A172 (cell line): ENCODE measurements at regions not wholly inside any gene's neighbourhood (a gene's known extent, or its start where the extent isn't known, plus 50 kb on each side); places are given as distances from the start of the nearest gene placed in this dataset.
"Not testable (repeated sequence)": the region's sequence is repeated elsewhere in the genome, so short reads cannot be mapped to it uniquely, and the experiment has no call there.

ENCODE experiments used
- DNase-seq: peaks from one replicate; pipeline ENCODE4 v3.0.0-alpha.2; 2015; ENCODE audit warnings: low spot score

DNA sequence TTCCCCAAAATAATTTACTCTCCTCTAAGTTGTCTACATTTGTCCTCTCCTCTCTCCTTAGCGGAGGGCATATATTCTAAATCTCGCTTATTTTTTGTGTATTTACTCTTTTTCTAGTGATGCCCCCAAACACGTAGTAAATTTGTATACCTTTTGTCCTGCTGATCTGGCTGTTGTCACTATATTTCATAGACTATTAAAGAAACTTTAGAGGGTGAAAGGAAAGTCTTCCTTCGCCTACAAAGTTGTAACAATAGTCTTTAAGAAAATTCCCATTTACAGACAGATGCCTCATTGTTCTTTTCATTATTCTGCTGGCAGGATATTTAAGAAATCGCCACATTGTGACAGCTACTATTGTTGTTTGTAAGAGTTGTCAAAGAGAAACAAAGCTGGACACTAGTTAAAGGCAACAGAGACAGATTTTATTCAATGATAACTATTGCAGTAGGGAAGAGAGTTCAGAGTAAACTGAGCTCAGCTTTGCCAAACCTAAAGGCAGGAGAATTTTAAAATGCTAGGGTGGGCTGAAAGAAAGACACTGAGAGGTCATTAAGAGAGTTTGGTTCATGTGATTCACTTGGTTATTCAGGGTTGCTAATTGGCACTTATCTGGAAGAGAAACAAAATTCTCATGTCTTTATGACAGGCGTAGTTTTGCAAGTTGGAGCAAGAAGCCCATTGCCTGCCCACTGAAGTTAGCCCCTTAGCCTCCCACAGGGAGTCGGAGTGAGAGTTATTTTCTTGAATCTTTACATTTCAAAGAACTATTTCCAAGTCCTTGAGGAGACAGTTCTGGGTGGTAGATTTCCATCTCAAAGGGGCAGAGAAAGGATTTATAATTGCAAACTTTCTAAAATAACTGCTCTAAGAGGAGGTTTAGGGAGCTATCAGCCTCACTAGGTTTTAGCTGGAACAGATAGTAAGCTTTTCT, 1272.5 kb upstream of the SEL1L start:
- no peak for DNase-seq

DNA sequence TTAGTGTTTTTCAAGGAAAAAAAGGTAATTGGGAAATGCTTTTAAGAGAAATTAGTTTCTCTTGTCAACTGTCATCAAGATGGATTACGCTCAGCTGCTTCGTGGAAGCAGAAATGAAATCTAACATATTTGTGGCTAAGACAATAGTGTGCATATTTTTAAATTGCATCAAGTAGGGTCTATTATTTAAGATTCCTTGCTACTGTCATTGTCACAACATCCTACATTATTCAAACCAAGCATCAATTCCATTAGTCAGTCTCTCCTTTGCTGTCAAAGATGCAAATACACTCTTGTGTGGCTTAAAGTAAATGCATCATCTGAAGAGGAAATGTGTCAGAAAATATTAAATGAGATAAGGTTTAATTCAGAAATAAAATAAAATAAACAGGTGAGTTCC, 1277.6 kb upstream of the SEL1L start:
- DNase-seq = no peak

DNA sequence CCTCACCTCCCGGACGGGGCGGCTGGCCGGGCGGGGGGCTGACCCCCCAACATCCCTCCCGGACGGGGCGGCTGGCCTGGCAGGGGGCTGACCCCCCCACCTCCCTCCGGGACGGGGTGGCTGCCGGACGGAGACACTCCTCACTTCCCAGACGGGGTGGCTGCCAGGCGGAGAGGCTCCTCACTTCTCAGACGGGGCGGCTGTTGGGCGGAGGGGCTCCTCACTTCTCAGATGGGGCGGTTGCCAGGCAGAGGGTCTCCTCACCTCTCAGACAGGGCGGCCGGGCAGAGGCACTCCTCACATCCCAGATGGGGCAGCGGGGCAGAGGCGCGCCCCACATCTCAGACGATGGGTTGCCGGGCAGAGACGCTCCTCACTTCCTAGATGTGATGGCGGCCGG, 1280.7 kb upstream of the SEL1L start:
- DNase-seq = not testable (repeated sequence)

DNA sequence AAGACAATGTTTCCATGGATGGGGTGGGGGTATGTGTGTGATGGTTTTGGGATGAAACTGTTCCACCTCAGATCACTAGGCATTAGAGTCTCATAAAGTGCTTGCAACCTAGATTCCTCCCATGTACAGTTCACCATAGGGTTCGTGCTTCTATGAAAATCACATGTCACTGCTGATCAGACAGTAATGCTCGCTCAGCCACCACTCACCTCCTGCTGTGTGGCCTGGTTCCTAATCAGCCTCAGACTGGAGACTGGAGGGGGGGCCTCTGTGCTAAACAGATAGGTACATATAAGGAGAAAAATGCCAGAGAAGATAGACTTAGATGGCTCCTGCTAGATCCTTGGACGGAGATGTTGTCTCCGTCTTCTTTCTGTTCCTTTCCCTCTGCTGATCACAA, 1296.9 kb upstream of the SEL1L start:
- DNase-seq = no peak

DNA sequence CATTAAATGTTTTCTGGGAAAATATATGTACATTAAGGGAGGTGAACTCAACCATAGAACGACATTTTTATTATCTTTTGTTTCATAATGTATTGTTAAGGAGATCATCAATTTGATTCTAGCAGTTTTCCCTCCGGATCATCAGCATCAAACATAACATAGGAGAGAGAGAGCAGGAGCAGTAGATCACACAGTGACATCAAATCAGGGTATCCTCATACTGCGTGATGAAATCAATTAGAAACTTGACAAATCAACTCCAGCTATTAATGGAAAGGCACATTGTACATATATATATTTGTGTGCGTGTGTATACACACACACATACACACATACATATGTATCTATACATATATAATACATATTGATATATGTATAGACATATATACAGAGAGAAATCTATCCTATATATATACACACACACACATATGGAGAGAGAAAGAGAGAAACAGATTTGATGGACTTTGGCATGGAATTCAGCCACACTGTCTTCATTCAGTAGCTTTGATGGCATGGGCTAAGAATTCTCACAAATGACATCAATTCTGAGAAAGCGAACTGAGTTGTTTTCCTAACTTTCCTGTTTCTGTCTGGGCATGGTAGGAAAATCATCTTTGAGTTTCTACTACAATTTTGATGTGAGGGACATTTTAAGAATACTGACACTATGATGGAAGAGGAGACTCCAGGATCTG, 1302.8 kb upstream of the SEL1L start:
- DNase-seq = no peak

DNA sequence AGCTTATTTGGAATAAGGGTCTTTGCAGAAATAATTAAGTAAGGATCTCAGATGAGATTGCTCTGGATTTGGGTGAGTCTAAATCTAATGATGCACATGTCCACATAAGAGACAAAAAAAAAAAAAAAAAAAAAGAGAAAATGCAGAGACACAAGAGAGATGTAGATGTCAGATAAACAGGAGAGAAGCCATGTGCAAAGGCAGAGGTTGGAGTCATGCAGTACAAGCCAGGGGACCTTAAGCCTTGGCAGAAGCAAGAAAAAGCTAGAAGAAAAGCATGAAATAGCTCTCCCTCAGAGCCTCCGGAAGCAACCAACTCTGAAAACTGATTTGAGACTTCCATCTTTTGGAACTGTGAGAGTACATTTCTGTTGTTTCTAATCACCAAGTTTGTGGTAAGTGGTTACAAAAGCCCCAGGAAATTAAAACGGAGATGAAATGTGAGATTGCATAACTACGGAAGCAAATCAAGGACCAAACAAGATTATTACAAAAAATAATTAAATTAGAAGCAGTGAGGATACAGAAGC, 1304.0 kb upstream of the SEL1L start:
- no peak for DNase-seq

DNA sequence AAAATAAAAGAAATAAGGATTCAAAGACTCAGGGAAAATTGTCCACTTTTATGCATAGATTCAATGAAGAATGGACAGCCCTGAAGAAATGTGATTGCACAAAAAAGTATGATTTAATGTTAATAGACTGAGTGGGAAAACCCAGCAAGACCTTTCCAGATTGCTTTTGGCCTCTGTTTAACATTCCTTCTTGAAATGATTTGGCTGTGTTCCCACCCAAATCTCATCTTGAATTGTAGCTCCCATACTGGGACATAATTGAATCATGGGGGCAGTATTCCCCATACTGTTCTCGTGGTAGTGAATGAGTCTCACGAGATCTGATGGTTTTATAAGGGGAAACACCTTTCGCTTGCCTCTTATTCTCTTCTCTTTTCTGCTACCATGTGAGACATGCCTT, 1316.9 kb upstream of the SEL1L start:
- no peak for DNase-seq

DNA sequence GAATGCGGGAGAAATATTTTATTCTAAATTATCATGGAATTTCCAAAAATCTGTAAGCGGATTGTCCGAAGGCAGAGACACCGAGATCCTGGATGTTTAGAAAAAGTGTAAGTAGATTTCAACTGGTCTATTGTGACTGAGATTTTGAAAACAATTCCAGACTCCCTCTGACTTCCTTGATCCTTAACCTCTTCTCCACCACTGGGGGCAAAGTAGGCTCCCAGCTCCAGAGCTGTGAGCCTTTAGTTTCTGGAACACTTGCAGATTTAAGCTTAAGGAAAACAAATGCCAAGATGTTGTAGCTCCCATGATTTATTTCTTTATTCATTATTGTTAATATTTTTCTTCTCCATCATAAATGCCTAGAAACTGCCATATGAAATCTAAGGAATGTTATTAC, 1320.5 kb upstream of the SEL1L start:
- no peak for DNase-seq

DNA sequence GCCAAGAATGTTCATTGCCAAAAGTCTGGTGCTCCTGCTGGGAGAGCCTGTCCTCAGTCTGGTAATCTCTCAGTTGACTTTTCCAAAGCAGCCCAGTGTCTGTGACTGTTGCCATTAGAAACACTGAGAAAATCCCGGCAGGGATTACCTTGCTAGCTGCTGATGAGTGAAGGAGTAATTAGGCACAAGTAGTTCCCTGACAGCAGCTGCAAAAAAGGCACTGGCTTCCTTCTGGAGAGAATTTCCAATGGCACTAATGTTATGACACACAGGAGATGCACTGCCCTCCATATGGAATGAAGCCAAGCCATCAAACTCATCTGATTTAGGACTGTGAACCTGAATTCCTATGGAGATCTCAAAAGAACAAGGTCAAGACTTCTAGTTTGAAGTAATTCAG, 1321.2 kb upstream of the SEL1L start:
- DNase-seq = peak; percentile 8

DNA sequence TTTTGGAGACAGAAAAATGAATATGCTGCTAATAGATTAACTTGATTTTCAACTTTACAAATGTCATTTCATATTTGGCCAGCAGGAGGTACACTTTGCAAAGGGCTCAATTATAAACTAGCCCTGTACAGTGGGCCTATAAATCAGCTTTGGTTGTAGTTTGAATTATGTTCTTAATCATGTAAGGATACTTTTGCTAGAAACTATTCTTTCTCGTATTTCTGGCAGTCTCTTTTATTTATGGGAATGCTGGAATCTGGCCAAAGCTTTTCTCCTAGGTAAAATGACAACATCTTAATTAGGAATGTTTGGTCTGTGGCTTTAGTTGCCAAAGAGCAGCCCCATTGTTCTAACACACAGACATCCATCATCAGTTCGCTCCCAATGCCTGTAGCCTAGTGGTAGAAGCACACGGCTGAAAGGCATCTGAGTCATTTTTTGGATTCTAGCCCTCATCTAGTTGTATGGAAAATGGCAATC, 1322.3 kb upstream of the SEL1L start:
- DNase-seq = peak; percentile 95

DNA sequence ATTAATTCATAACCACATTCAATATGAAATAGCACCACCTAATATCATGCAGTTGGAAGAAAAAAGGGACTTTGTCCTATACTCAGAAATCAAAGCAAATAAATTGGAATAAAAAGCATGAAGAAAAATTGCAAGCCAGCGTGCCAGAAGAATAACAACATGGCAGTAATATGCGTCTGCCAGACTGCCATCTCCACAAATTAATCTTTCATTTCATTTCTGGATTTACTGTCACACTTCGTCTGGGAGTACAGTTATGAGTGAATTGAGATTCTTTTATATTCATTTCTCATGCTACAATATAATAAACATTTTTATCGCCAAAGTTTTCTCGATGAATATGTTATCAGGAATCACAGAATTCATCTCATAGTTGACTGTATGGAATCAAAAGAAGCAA, 1327.7 kb upstream of the SEL1L start:
- no peak for DNase-seq

DNA sequence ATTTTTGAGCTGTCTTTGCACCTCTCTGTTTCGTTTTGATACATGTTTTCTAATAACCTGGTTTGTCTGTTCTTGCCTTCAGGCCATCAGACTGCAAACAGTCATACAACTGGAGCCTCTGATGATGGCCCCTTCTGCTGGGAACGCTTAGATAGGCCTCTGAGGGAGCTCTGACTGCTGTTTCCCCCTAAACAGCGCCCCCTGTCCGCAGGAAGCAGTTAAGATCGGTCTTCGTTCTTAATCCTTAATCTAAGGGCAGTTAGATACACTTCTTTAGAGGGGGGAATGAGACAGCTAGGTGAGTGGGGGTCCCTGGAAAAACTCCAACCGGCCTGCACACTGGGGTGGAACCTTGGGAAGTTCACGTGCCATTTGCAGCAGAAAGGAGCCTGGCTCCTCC, 1338.8 kb upstream of the SEL1L start:
- no peak for DNase-seq

DNA sequence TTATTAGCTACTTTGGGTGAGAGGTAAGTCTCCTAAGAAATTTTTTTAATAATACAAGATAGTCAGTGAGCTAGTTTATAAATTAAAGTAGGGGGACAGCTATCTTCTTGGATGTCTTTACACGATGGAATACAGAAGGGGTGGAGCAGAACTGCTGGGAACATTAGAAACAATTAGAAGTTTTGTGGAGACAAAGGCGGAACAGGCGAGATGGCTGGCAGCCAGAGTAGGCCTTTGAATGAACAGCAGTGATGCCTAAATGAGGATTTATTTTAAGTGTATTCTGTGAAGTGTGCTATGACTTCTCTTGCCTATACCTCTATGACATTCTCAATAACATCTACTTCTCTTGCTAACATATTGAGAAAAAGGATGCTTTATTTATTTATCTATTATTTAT, 1345.3 kb upstream of the SEL1L start:
- no peak for DNase-seq

DNA sequence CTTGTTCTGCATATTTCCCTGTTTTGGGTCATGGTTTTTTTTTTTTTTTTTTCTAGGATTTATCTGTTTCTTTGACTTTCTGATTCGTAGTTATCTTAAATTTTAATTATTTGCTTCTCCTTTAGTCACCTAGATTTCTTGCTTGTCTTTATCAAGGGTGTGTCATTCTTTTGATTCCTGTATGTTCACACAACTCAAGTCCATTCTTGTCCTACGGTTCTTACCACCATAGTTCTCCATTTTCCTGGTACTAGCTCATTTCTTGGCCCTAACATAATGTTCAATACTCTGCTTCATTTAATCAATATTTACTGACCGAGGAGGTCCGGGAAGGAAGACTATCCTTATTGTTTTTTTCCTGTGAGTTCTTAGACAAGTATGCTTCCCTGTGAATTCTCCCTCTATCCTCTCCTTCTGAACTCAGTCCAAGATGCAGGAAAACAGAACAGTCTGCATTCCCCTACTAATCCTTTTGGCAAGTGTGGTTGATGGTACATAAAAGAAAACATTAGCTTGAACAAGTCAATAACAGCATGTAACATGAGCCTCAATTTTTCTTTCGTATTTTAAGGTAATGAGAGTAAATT, 1346.4 kb upstream of the SEL1L start:
- no peak for DNase-seq

DNA sequence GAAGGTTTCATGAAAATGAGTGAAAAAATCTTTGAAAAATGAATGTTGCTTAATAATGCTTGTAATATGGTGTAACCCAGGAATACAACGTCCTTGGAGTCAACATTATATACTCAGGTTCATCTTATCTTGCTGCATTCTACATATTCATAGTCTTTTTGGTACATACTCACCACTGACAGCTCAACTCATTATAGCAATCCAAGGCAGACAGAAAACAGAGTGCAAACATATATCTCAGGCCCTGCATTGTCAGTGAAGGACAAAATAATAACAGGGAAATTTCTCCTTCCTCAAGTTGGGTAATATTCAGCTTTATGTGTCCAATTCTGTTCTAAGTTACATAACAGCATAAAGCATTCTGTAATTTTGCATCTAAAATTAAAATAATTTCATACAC, 1353.0 kb upstream of the SEL1L start:
- DNase-seq = no peak

DNA sequence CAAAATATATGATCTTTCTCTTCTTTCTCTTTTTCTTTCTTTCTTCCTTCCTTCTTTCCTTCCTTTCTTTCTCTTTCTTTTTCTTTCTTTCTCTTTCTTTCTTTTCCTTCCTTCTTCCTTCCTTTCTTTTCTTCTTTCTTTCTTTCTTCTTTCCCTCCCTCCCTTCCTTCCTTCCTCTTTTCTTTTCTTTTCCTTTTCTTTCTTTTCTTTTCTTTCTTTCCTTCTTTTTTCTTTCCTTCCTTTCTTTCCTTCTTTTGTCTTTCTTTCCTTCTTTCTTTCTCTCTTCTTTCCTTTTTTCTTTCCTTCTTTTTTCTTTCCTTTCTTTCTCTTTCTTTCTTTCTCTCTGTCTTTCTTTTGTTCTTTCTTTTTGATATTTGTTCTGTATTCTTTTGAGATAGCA, 1356.0 kb upstream of the SEL1L start:
- DNase-seq = no peak

DNA sequence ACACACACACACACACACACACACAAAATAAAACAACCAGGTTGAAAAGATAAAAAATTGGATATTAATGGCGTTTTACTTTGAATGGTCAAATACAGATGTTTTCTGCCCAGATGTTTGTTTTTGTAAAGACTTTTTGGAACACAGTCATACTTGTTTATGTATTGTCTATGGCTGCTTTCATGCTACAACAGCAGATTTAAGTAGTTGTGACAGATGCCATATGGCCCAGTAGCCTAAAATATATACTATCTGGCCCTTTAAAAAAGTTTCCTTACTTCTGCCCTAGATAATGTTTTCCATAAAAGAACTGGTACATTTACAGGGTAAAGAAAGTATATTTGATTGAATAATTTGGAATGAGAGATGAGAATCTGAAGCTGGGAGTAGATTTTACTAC, 1362.8 kb upstream of the SEL1L start:
- DNase-seq = no peak

DNA sequence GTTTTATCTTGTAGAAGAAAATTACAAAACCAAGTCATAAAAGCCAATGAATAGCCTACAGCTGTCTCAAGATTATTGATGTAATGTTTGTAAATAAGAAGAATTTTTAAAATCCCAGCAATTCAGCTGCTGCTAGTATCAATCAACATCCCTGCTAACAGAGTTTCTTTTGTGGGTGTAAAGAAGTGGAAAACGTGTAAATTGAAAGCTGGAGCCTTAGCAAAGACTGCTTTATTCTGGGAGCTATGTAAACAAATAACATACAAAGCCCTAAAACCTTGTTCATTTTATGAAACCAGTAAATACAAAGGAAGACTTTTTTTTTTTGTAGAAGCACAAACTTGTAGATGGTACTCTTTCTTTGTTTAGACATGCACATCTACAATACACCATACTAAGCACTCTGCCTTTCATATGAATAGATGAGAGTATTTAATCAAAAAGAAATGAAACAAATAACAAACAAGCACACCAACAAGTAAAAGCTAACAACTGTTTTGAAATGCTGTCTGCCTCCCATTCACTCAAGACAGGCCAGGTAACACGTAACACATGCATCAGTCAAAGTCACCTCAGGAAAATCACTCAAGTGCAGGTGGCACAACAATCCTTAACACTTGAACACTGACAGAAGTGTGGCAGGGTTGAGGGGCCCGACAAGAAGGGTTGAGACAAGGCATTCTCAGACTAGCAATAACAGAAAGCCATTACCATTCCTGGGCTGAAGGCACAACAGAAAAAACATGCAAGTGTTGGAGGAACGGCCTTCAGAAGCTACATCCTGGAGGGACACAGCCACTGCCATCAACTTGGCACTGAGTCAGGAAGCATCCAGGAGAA, 1364.0 kb upstream of the SEL1L start:
- DNase-seq = no peak

DNA sequence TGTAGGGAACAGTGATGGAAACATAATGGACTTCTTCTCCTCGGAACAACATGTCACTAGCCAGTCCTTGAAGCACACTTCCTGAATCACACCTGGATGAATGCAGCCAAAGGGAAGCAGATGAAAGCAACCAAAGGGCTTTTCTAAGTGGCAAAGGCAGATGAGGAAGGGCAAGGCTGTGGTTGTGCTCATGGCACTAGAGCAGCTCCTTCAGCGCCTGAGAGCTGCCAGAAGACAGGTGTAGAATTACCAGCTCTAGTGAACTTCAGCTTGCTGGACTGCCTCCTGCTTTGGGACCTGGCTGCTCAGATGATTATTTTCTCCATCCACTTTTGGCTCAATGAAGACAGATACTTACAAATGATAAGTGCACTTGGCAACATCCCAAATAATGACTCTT, 1372.1 kb upstream of the SEL1L start:
- DNase-seq = no peak

DNA sequence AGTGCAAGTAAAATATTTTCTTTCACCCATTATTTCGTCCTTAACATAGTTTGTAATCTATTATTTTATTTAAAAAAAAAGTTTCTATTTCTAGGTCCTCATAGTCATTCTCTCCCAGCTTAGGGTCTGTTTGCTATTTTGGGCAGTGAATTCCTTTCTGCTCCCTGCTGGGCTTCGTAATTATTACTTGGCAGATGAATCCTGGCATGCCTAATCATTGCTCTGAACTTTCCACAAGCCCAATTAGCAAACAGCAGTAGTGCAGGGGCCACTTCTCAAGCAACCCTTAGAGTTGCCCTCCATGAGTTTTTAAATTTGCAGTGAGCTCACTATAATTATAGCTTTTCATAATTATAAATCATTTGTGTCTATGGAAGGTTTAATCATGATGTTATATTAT, 1378.3 kb upstream of the SEL1L start:
- DNase-seq = no peak

DNA sequence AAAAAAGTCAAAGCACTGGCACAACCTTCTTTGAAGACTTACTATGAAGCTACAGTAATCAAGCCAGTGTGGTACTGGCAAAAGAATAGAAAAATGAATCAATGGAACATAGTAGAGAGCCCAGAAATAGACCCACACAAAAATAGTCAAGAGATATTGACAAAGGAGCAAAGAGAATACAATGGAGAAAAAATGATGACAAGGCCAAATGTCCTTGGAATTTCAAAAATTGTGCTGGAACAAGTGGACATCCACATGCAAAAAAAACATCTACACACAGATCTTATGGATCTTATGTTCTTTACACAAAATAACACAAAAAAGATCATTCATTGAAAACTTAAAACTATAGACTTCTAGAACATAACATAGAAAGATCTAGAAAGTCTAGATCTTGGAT, 1379.7 kb upstream of the SEL1L start:
- DNase-seq = no peak

DNA sequence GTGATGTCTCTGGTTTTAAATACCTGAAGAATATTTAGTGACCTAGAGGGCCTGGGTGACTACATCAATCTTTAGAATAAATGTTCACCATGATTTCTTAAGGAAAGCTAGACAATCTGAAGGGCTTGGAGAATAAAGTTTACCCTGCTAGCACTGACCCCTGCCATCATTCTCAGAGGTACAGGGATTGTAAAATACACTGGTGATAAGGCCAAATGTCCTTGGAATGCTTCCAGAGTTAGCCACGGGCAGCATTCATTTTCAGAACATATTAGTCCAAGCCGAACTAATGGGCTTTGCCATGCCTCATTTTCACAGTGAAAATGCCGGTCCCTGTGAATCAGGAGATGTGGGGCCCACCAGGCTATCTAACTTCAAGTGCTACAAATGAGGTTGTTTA, 1381.7 kb upstream of the SEL1L start:
- DNase-seq = no peak
